HCT116 (cell line): ENCODE measurements at regions not wholly inside any gene's neighbourhood (a gene's known extent, or its start where the extent isn't known, plus 50 kb on each side); places are given as distances from the start of the nearest gene placed in this dataset.

Experiments
- ATAC-seq: fragments of 200-7000 bp; cut with Tn5 transposase; 2 replicates; pipeline ENCODE4 v1.9.1; 2020; ENCODE audit warnings: mild to moderate bottlenecking, moderate library complexity
- BruUV-seq: library from RNA; stranded (reverse); fragments of 400-500 nt; replicated peaks from 2 replicates; lab custom pipeline; 2021; lab: Mats Ljungman, UMichigan
- CTCF ChIA-PET: fragments of 300-600 bp; sonication (Branson Sonifier 250); formaldehyde crosslinking; loops from one replicate; lab custom pipeline; 2021; ENCODE audit warnings: antibody characterized with exemption; lab: Charles Lee
- POLR2A ChIA-PET: fragments of 300-600, 350-600 bp; sonication (Branson Sonifier 250); formaldehyde crosslinking; loops from one replicate; lab custom pipeline; 2021; ENCODE audit warnings: antibody characterized with exemption; lab: Charles Lee
- RAD21 ChIA-PET, 2 experiments: fragments of 300-600 bp; sonication (Branson Sonifier 250); formaldehyde crosslinking; loops; one replicate each; lab custom pipeline; 2023; ENCODE audit warnings: low total read pairs in 2 of 2; ENCODE audit not compliant: uncharacterized antibody in 2 of 2, unreplicated experiment in 2 of 2, low non-redundant PET in 1 of 2; lab: Charles Lee
- DNase-seq: peaks from one replicate; pipeline ENCODE4 v3.0.0-alpha.2; 2010; ENCODE audit warnings: low read depth, low spot score
- H2AFZ ChIP-seq: fragments of 200-600 bp; shearing (Covaris generic), sonication (generic); 2 replicates; pipeline ENCODE4 v1.6.1; 2017; ENCODE audit warnings: low read depth, mixed run types, mixed read lengths, antibody characterized with exemption, low read length; ENCODE audit not compliant: poor library complexity, severe bottlenecking
- H3K27ac ChIP-seq: 2 replicates; pipeline ENCODE4 v1.5.1; 2012; ENCODE audit warnings: low read depth, low read length
- H3K27me3 ChIP-seq: fragments of 200-600 bp; sonication (generic); 2 replicates; pipeline ENCODE4 v1.6.1; 2016; ENCODE audit warnings: mixed run types, low read length, mixed read lengths; ENCODE audit not compliant: insufficient read depth
- H3K36me3 ChIP-seq, 2 experiments: fragments of 200-500 bp in 1 of 2; fragments of 200-600 bp in 1 of 2; sonication (Bioruptor generic) in 1 of 2; sonication (generic) in 1 of 2; 2 replicates each; pipeline versions ENCODE4 v1.5.1 to v1.6.1; 2014 to 2016; ENCODE audit warnings: low read length in 2 of 2, inconsistent platforms in 1 of 2, mixed read lengths in 1 of 2, mixed run types in 1 of 2; ENCODE audit not compliant: insufficient read depth in 2 of 2, control insufficient read depth in 1 of 2
- H3K4me1 ChIP-seq, 2 experiments: fragments of 200-600 bp in 1 of 2; sonication (generic) in 1 of 2; 2 replicates each; pipeline versions ENCODE4 v1.5.1 to v1.6.1; 2012 to 2017; ENCODE audit warnings: low read length in 2 of 2, inconsistent platforms in 1 of 2, mild to moderate bottlenecking in 1 of 2, mixed read lengths in 1 of 2, mixed run types in 1 of 2, moderate library complexity in 1 of 2; ENCODE audit not compliant: insufficient read depth in 2 of 2, control insufficient read depth in 1 of 2
- H3K4me2 ChIP-seq: fragments of 200-600 bp; sonication (generic); 2 replicates; pipeline ENCODE4 v1.6.1; 2017; ENCODE audit warnings: mixed run types, low read length, mixed read lengths
- H3K4me3 ChIP-seq, 2 experiments: fragments of 200-600 bp in 1 of 2; sonication (generic) in 1 of 2; replicated peaks in 1 of 2; 2 replicates each; pipeline ENCODE4 v1.5.1; 2011 to 2016; ENCODE audit warnings: low read length in 2 of 2, control low read depth in 1 of 2, low read depth in 1 of 2, mild to moderate bottlenecking in 1 of 2, mixed read lengths in 1 of 2, mixed run types in 1 of 2
- H3K79me2 ChIP-seq: fragments of 200-600 bp; sonication (generic); 2 replicates; pipeline ENCODE4 v1.6.1; 2017; ENCODE audit warnings: mild to moderate bottlenecking, mixed run types, low read length, moderate library complexity, mixed read lengths; ENCODE audit not compliant: insufficient read depth
- H3K9ac ChIP-seq: fragments of 200-600 bp; sonication (generic); 2 replicates; pipeline ENCODE4 v1.6.1; 2016; ENCODE audit warnings: low read length, mixed read lengths
- H3K9me2 ChIP-seq: fragments of 200-600 bp; sonication (generic), shearing (Covaris generic); 2 replicates; pipeline ENCODE4 v1.6.1; 2017; ENCODE audit warnings: mixed run types, mild to moderate bottlenecking, moderate library complexity; ENCODE audit not compliant: insufficient read depth
- H3K9me3 ChIP-seq, 2 experiments: fragments of 200-500 bp in 1 of 2; fragments of 200-600 bp in 1 of 2; sonication (Bioruptor generic) in 1 of 2; sonication (generic) in 1 of 2; 2 replicates each; pipeline ENCODE4 v1.6.1; 2014 to 2017; ENCODE audit warnings: low read length in 2 of 2, mixed read lengths in 2 of 2, inconsistent platforms in 1 of 2, low read depth in 1 of 2, mild to moderate bottlenecking in 1 of 2, mixed run types in 1 of 2, moderate library complexity in 1 of 2; ENCODE audit not compliant: control insufficient read depth in 1 of 2, insufficient read depth in 1 of 2
- H4K20me1 ChIP-seq: fragments of 200-600 bp; sonication (generic), shearing (Covaris generic); 2 replicates; pipeline ENCODE4 v1.6.1; 2017; ENCODE audit warnings: mixed run types, mild to moderate bottlenecking, moderate library complexity; ENCODE audit not compliant: insufficient read depth
- CBX3 ChIP-seq: IDR thresholded peaks from 2 replicates; pipeline ENCODE4 v1.6.1; 2012; ENCODE audit warnings: low read depth
- CEBPB ChIP-seq: IDR thresholded peaks from 2 replicates; pipeline ENCODE4 v1.6.1; 2012; ENCODE audit warnings: low read depth
- EGR1 ChIP-seq: IDR thresholded peaks from 2 replicates; pipeline ENCODE4 v1.6.1; 2012; ENCODE audit warnings: low read depth
- ELF1 ChIP-seq: IDR thresholded peaks from 2 replicates; pipeline ENCODE4 v1.6.1; 2012; ENCODE audit warnings: low read depth, borderline replicate concordance
- EZH2phosphoT487 ChIP-seq: fragments of 200-600 bp; IDR thresholded peaks from 2 replicates; pipeline ENCODE4 v1.6.1; 2018; ENCODE audit warnings: antibody characterized with exemption, borderline replicate concordance
- POLR2A ChIP-seq: IDR thresholded peaks from 2 replicates; pipeline ENCODE4 v1.7.0; 2011; ENCODE audit warnings: borderline replicate concordance; ENCODE audit not compliant: insufficient read depth, insufficient read length; ENCODE audit errors: extremely low read depth
- REST ChIP-seq: IDR thresholded peaks from 2 replicates; pipeline ENCODE4 v1.6.1; 2012; ENCODE audit warnings: low read depth
- SP1 ChIP-seq: IDR thresholded peaks from 2 replicates; pipeline ENCODE4 v1.6.1; 2012; ENCODE audit warnings: low read depth
- SRF ChIP-seq: IDR thresholded peaks from 2 replicates; pipeline ENCODE4 v1.6.1; 2012; ENCODE audit warnings: low read depth
- ZNF274 ChIP-seq: fragments of 200-500 bp; sonication (Bioruptor generic); IDR thresholded peaks from 2 replicates; pipeline ENCODE4 v1.6.1; 2014; ENCODE audit warnings: mild to moderate bottlenecking, low read depth, low read length, inconsistent platforms
- intact Hi-C: fragments of 100-400 bp; cut with micrococcal nuclease; formaldehyde crosslinking; loops from 2 replicates; pipeline ENCODE4 v1.10.0; 2022

GRCh38 chr10:106107706-106108105 is 1056.8 kb downstream of the SORCS1 start:
- no peak overlapping the region for H3K4me3 ChIP-seq
- no TSS peak for BruUV-seq
- RAD21 ChIA-PET = no interaction called here
- no peak for DNase-seq
- H3K27me3 ChIP-seq = no peaks in the 10 kb centered on the region
- no peak overlapping the region for H3K4me2 ChIP-seq
- TF ChIP-seq CBX3 (no peak), POLR2A (no peak), SRF (no peak), EZH2phosphoT487 (no peak), ELF1 (no peak), ZNF274 (no peak), EGR1 (no peak), SP1 (no peak), CEBPB (no peak), REST (no peak)
- H3K27ac ChIP-seq = no peak overlapping the region
- POLR2A ChIA-PET = no interaction called here
- no peak overlapping the region for H3K9ac ChIP-seq
- no peaks in the 10 kb centered on the region for H3K4me1 ChIP-seq
- H3K79me2 ChIP-seq = no peaks in the 10 kb centered on the region
- no peaks in the 10 kb centered on the region; a peak in 1 of 4 replicates for H3K36me3 ChIP-seq
- intact Hi-C loops = no loop called here
- no peak overlapping the region for H2AFZ ChIP-seq
- CTCF ChIA-PET = no interaction called here
- ATAC-seq = no peak
- H4K20me1 ChIP-seq = no peaks in the 10 kb centered on the region
- H3K9me2 ChIP-seq = no peaks in the 10 kb centered on the region
- peaks cover 29 to 40% of the 10 kb centered on the region in 2 experiments for H3K9me3 ChIP-seq
